ENCODE measurements at regions not wholly inside any gene's neighbourhood (a gene's known extent, or its start where the extent isn't known, plus 50 kb on each side); places are given as distances from the start of the nearest gene placed in this dataset.
"Not testable (repeated sequence)": the region's sequence is repeated elsewhere in the genome, so short reads cannot be mapped to it uniquely, and the experiment has no call there.

- FAIRE-seq, result no peak
- no peak for TF ChIP-seq CTCF (IDR thresholded peaks at IDR 0.05; ENCODE audit: insufficient read depth, missing control alignments)
- no peak for DNase-seq (ENCODE audit: insufficient read length, low spot score)
These were observed 655.2 kb upstream of the NRG3 start for GRCh38 chr10:81219758-81220157.

GRCh38 chr10:81248886-81249285 lies 626.1 kb upstream of the NRG3 start:
- DNase-seq (ENCODE audit: insufficient read length, low spot score) (no peak), FAIRE-seq (no peak)
- no peak for TF ChIP-seq CTCF (IDR thresholded peaks at IDR 0.05; ENCODE audit: insufficient read depth, missing control alignments)

GRCh38 chr10:81251457-81252115 lies 623.4 kb upstream of the NRG3 start:
- DNase-seq (ENCODE audit: insufficient read length, low spot score), result no peak
- FAIRE-seq, result no peak
- no peak for TF ChIP-seq CTCF (IDR thresholded peaks at IDR 0.05; ENCODE audit: insufficient read depth, missing control alignments)

- FAIRE-seq; DNase-seq (ENCODE audit: insufficient read length, low spot score): not testable (repeated sequence)
These were observed 610.0 kb upstream of the NRG3 start for GRCh38 chr10:81264991-81265390.

- DNase-seq (ENCODE audit: insufficient read length, low spot score), result no peak
- no peak for FAIRE-seq
- no peak for TF ChIP-seq CTCF (IDR thresholded peaks at IDR 0.05; ENCODE audit: insufficient read depth, missing control alignments)
These were observed 604.9 kb upstream of the NRG3 start for GRCh38 chr10:81270051-81270450.

GRCh38 chr10:81280497-81281479 lies 594.2 kb upstream of the NRG3 start:
- DNase-seq (ENCODE audit: insufficient read length, low spot score) (no peak), FAIRE-seq (no peak)
- no peak for TF ChIP-seq CTCF (IDR thresholded peaks at IDR 0.05; ENCODE audit: insufficient read depth, missing control alignments)

GRCh38 chr10:81288544-81288943 lies 586.5 kb upstream of the NRG3 start:
- TF ChIP-seq CTCF (IDR thresholded peaks at IDR 0.05; ENCODE audit: insufficient read depth, missing control alignments), result no peak
- DNase-seq (ENCODE audit: insufficient read length, low spot score) (no peak), FAIRE-seq (no peak)

Data from D721Med (cell line).